HT1080 (cell line): ENCODE measurements at regions not wholly inside any gene's neighbourhood (a gene's known extent, or its start where the extent isn't known, plus 50 kb on each side); places are given as distances from the start of the nearest gene placed in this dataset.

ENCODE experiments used
- DNase-seq: peaks from one replicate; pipeline ENCODE4 v3.0.0-alpha.2; 2015; ENCODE audit warnings: low read depth

- no peak for DNase-seq
Measured at GRCh38 chr1:29893046-29893723, 656.9 kb downstream of the PTPRU start.

- DNase-seq, result no peak
Measured at GRCh38 chr1:29892247-29892646, 655.9 kb downstream of the PTPRU start.

GRCh38 chr1:29890201-29890959, 654.1 kb downstream of the PTPRU start:
- no peak for DNase-seq

DNA sequence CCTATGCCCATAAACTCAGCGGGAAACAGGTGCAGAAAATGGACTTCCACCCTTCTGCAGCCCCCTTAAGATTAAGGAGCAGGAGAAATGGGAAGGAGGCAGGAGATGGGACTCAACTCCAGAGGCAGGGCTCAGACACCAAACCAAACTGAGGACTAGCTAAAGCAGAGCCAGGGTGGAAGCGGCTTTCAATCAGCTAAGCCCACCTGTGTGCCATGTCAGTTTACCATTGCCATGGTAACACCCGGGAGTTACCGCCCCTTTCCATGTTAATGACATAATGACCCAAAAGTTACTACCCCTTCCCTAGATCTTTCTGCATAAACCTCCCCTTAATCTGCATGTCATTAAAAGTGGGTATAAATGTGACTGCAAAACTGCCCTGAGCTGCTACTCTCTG, 653.5 kb downstream of the PTPRU start:
- no peak for DNase-seq

- no peak for DNase-seq
Measured at GRCh38 chr1:29884740-29885139, 648.4 kb downstream of the PTPRU start.

- no peak for DNase-seq
Measured at GRCh38 chr1:29883986-29884385, 647.7 kb downstream of the PTPRU start.

- DNase-seq, result no peak
Measured at GRCh38 chr1:29883411-29883832, 647.1 kb downstream of the PTPRU start.

- DNase-seq, result no peak
Measured at GRCh38 chr1:29880556-29880955, 644.2 kb downstream of the PTPRU start.

DNA sequence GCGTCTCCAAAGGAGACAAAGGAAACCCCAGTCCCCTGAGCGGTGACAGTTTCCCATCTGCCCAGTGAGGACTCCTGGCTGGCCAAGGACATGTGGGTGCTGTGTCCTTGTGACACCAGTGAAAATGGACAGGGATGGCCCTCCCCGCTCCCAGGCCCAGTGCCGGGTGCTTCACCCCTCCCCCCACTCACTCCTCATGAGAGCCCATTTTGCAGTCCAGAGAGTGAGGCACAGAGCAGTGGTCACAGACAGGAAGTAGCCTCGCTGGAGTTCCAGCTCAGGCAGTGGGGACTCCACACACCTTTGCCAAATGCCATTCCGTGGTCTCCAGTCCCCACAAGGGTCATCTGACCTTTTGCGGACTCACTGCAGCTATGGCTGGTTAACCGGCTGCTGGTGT, 642.9 kb downstream of the PTPRU start:
- no peak for DNase-seq

DNA sequence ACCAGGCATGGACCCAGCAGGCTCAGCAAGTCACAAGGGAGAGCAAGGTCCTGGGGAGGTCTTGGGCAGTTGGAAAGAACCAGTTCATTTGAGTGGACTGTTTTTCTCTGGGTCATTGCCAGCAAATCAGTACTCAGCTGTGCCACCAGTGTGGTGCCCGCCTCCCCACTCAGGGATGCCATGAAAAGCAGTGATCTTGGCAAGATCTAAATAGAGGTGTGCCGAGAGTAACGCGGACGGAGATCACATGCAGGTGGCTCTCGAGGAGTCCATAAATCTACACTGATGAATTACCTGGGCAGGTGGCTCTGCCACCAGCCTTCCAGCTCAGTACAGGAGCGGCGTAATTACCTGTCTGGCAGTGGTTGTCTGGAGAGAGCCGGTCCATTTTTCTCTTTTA, 642.2 kb downstream of the PTPRU start:
- no peak for DNase-seq

GRCh38 chr1:29876902-29877301, 640.6 kb downstream of the PTPRU start:
- no peak for DNase-seq

DNA sequence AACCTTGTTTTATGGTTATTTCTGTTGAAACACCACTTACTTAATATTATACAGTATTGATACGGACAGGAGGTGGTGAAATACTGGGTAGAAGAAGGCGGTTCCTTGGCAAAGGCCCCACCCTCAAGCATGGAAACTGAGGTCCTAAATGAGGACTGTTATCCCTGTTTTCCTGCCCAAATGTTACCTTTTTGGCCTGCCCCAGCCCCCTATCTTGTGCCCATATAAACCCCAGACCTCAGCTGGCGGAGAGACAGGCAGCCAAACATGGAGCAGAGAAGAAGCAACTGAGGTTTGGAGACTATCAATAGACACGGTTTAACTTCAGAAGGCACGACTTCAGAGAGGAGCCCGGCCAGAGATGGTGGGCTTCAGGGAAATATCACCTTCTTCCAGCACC, 640.1 kb downstream of the PTPRU start:
- no peak for DNase-seq

GRCh38 chr1:29875557-29876028, 639.3 kb downstream of the PTPRU start:
- no peak for DNase-seq

DNA sequence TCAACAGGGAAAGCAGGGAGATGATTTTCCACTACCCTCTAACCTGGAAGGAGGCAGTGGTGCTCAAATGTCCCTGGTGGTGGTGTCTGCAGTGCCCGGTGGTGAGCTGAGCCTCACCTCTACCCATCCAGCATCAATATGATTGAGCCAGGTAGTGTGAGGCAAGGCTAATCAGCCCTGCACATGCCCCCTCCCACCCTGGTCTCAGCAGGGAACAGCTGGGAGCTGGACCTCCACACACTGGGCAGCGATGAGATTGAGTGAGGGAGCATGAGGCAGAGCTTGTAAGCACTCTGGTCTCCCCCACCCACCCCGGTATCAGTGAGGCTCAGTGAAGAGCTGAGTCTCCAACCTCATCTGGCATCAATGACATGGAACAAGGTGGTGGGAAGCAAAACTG, 634.3 kb downstream of the PTPRU start:
- no peak for DNase-seq

DNA sequence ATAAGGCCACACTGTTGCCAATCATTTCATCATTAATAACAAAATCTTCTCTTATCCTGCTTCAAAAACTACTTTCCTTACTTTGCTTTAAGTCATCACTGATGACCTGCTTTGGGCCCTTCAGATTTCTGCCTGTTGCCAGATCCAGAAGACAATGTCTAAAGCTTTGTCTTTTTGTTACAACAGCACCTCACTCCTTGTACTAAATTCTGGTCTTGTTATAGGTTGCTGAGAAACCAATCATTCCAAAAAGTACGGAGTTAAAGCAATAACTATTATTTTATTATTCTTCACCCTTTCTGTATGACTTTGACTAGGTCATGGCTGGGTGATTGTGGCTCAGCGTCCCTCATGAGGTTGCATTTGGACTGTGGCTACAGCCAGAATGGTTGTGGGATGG, 633.5 kb downstream of the PTPRU start:
- no peak for DNase-seq

DNA sequence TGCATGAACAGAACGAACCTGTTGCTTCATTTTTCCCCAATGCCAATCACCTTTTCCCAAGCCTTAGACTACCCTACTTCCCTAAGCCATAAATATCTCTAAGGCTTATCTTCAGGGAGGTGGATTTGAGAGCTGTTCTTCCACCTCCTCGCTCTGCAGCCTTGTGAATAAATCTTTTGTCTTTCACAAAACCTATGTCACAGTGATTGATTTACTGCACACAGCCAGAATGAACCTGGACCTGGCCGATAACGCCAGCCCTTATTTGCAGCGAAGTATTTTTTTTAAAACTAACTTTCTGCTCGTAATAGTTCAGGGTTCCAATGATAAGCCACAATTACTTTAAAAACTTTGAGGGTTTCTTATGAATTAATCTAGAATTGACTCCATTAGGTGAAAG, 632.6 kb downstream of the PTPRU start:
- DNase-seq, result no peak

DNA sequence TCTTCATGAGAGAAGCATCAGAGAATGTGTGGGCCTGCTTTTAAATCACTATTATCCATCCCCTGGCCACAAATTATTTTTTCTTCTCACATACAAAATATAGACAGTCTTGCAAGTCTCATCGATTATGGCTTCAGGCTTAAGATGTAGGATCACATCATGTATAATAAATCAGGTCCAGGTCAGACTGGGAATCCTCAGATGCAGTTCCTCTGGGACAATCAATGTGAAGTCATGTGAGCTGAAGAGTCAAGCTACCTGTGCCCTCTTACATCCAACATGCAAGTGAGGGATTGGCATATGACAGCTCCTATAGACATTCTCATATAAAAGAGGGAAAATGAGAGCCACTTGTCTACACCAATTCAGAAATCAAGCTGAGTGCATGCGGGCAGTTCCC, 631.8 kb downstream of the PTPRU start:
- no peak for DNase-seq

DNA sequence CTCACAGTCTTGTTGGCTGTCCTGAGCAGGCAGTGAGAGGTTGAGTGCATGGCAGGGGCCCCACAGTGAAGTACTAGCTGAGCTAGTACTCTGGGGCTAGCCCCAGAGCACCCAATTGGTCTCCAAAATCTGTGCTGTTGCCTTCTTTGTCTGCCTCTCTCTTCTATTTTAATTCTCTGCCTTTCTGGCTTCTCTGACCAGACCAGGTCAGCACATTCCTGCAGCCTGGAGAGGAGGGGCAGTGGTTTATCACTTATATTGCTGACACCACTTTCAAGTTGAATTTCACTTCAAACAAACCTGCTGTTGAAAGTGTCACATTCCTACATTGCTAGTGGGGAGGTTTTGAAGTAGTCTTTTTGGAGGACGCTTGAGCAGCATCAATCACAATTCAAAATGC, 628.7 kb downstream of the PTPRU start:
- no peak for DNase-seq

DNA sequence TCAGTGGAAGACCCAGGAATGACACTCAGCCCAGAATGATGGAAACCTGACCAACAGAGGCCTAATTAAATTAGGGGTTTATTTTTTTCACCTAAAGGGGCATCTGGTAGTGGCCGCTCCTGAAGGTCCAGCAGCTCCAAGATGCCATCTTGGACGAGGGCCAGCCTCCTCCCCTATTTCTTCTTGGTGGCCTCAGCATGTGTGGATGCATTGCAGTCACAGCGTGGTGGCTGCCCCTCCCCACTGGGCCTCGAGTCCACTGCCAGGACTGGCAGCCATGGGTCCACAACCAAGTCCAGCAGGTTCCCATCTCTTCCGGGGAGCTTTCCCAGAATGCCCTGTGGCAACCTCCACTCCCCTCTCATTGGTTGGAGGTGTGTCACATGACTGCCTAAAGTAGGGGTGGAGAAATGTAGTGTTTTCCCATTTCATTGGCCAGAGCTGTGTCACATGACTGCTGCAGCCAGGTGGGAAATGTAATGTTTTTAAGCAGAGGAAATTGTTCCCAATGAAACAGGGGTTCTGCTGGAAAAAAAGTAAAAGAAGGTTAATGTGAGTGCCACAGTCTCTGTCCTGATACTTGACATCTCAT, 628.2 kb downstream of the PTPRU start:
- no peak for DNase-seq

DNA sequence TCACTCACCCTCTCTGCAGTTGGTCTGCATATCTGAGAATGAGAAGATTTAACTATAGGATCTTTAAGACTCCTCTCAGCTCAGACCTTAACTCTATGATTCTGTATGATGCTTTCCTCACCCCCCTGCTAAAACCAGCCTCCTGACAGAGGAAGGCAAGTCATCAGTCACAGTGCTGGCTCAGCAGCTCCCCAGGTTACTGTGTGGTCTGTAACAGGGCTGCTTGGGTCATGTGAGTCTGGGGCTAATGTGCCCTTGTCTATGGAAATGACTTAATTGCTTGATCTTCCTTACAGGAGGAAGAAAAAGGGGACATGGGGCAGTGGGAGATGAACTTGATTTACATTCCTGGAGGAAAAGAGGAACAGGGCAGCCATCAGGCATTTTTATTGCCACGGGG, 625.6 kb downstream of the PTPRU start:
- no peak for DNase-seq

DNA sequence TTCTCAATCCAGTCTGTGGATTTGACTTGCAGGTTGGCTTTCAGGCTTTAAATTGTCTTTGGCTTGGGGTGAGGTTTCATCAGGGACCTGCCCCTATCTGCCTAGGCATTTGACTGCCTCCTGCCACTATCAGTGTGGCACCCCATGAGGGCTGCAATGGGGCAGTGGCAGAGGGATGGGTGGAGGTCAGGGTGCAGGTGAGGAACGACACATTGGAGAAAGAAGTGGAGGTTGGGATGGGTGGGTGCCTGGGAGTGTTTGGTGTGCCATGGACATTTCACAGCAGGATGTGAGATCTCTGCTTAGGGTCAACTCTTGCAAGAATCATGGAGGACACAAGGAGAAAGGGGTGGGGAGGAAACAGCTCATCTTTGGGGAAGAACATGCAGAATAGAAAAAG, 625.1 kb downstream of the PTPRU start:
- DNase-seq, result no peak

- no peak for DNase-seq
Measured at GRCh38 chr1:29860681-29861080, 624.4 kb downstream of the PTPRU start.

DNA sequence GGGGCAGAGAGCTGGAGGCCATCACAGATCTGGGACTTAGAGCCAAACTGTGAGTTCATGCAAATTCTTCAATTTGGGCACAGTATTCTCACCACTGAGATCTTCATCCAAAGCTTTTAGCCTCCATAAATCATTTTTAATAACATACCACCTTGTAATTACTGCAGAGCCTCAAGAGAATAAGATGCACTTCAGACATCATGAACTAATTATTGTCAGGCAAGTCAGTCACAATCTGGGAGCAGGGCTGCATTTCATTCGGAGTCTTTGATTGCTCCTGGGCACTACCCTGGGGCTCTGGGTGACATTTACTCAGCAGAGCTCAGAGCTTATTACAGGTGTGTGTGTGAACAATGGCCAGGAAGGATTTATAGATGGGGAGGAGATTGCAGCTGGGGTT, 623.7 kb downstream of the PTPRU start:
- DNase-seq, result no peak
